Tibial nerve (tissue), 4 donors: ENCODE measurements at regions not wholly inside any gene's neighbourhood (a gene's known extent, or its start where the extent isn't known, plus 50 kb on each side); places are given as distances from the start of the nearest gene placed in this dataset.

Source experiments
- CTCF ChIP-seq, 5 experiments: fragments of 200-600 bp in 3 of 5; fragments of 450-650 bp in 2 of 5; sonication (generic) in 3 of 5; IDR thresholded peaks; one replicate each; pipeline ENCODE4 v1.5.1; 2016 to 2019; ENCODE audit warnings: antibody characterized with exemption in 5 of 5, mild to moderate bottlenecking in 3 of 5, moderate library complexity in 2 of 5
- EP300 ChIP-seq, 2 donors: sonication (generic); formaldehyde crosslinking; IDR thresholded peaks; one replicate each; pipeline ENCODE4 v1.6.1; 2017; ENCODE audit warnings: antibody characterized with exemption in 2 of 2, mild to moderate bottlenecking in 1 of 2
- POLR2A ChIP-seq, 2 donors: fragments of 450-650 bp; IDR thresholded peaks; one replicate each; pipeline ENCODE4 v1.6.1; 2017; ENCODE audit warnings: antibody characterized with exemption in 2 of 2, mild to moderate bottlenecking in 2 of 2, moderate library complexity in 2 of 2

- TF ChIP-seq EP300 (IDR thresholded peaks at IDR 0.05) (no peak), CTCF (IDR thresholded peaks at IDR 0.05) (no peak), POLR2A (IDR thresholded peaks at IDR 0.05) (no peak)
Observed at GRCh38 chr9:87292449-87293191, 205.0 kb upstream of the DAPK1 start.
